GM21529 (cell line): ENCODE measurements at regions not wholly inside any gene's neighbourhood (a gene's known extent, or its start where the extent isn't known, plus 50 kb on each side); places are given as distances from the start of the nearest gene placed in this dataset.
"Not testable (repeated sequence)": the region's sequence is repeated elsewhere in the genome, so short reads cannot be mapped to it uniquely, and the experiment has no call there.

ENCODE experiments used
- ATAC-seq: cut with Tn5 transposase; IDR thresholded peaks from one replicate; pipeline ENCODE4 v1.9.1; 2021; ENCODE audit not compliant: unreplicated experiment

GRCh38 chr5:83889971-83890745 lies 169.5 kb upstream of the HAPLN1 start:
- no peak for ATAC-seq

- no peak for ATAC-seq
Measured at GRCh38 chr5:83877911-83878706, 157.5 kb upstream of the HAPLN1 start.

GRCh38 chr5:83871533-83872395 lies 151.1 kb upstream of the HAPLN1 start:
- ATAC-seq = no peak

GRCh38 chr5:83866181-83866580 lies 145.5 kb upstream of the HAPLN1 start:
- no peak for ATAC-seq

- no peak for ATAC-seq
Measured at GRCh38 chr5:83865579-83865978, 144.9 kb upstream of the HAPLN1 start.

GRCh38 chr5:83864652-83865051 lies 144.0 kb upstream of the HAPLN1 start:
- ATAC-seq = peak; percentile 58

GRCh38 chr5:83857341-83857740 lies 136.7 kb upstream of the HAPLN1 start:
- ATAC-seq = no peak

GRCh38 chr5:83856881-83857280 lies 136.2 kb upstream of the HAPLN1 start:
- no peak for ATAC-seq

- ATAC-seq = not testable (repeated sequence)
Measured at GRCh38 chr5:83850412-83850811, 129.8 kb upstream of the HAPLN1 start.

GRCh38 chr5:83848941-83849340 lies 128.3 kb upstream of the HAPLN1 start:
- no peak for ATAC-seq

GRCh38 chr5:83846624-83847350 lies 126.1 kb upstream of the HAPLN1 start:
- ATAC-seq = no peak

GRCh38 chr5:83844449-83845068 lies 123.9 kb upstream of the HAPLN1 start:
- peak; percentile 98 for ATAC-seq

- ATAC-seq = no peak
Measured at GRCh38 chr5:83839788-83840187, 119.1 kb upstream of the HAPLN1 start.

- no peak for ATAC-seq
Measured at GRCh38 chr5:83839256-83839655, 118.6 kb upstream of the HAPLN1 start.

- no peak for ATAC-seq
Measured at GRCh38 chr5:83837265-83837907, 116.7 kb upstream of the HAPLN1 start.

- no peak for ATAC-seq
Measured at GRCh38 chr5:83834306-83834705, 113.7 kb upstream of the HAPLN1 start.

GRCh38 chr5:83831834-83832233 lies 111.2 kb upstream of the HAPLN1 start:
- ATAC-seq = no peak

- no peak for ATAC-seq
Measured at GRCh38 chr5:83827111-83827557, 106.5 kb upstream of the HAPLN1 start.

- ATAC-seq = peak; percentile 69
Measured at GRCh38 chr5:83817591-83817990, 96.9 kb upstream of the HAPLN1 start.

GRCh38 chr5:83815661-83816060 lies 95.0 kb upstream of the HAPLN1 start:
- no peak for ATAC-seq
